ENCODE measurements at regions not wholly inside any gene's neighbourhood (a gene's known extent, or its start where the extent isn't known, plus 50 kb on each side); places are given as distances from the start of the nearest gene placed in this dataset.

- no peak for DNase-seq
These were observed 546.6 kb downstream of the INHBA start for GRCh38 chr7:41156268-41156667.

GRCh38 chr7:41153268-41153667, 549.6 kb downstream of the INHBA start:
- DNase-seq = no peak

DNA sequence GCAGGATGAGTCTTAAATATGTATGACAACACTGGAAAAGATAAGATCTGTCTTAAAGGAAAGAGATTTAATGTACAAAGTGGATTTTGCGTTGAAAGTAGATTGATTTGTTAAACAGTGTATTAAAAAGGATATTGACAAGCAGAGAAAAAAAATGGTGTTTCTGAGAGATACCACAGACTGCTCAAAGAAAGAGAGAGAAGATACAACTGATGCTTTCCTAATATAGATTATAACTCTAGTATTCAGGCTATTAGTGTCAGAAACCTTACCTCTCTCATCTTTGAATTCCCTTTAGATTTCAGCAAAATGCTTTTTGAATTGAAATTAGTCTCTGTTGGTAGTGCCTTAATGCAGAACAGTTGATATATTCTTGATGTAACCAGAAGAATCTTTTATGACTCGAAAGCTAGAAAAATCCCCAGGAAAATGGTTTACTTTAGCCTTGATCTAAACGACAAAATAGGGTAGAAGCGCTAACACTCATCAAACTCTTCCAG, 550.7 kb downstream of the INHBA start:
- no peak for DNase-seq

DNA sequence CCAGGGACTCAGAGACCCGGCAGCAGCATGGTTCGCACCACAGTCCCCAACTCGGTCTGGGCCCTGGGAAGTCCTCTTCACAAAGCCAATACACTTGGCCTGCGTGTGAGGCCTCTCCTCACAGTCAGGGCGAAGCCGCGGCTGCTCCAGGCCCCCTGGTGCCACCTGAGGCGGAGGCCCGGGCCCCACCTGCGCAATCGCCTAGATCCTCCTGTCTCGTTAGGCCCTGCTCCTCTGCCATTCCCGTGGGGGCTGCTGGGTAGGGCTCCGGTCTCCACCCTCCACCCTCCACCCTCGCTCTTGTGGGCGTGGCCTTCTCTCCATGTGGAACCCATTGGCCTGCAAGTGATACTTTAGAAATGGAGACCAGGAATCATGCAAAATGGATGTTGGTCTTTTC, 553.3 kb downstream of the INHBA start:
- no peak for DNase-seq

DNA sequence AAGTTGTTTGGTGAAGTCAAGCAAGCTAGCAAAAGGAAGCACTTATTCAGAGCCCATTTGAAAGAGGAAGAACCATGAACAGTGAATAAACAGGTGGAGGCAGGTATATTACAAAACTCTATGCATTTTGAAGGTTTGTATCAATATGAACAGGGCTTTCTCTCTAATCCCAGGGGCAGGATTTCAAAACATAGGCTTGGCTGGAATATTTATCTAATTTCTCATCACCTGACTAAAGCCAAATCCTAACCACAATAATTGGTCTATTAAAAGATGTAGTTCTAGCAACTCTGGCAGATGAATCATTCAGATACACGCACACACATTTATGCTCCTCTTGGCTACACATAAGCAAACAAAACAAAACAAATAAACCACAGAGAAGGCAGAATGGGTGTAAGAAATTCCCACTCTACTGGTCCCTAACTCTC, 554.4 kb downstream of the INHBA start:
- no peak for DNase-seq

GRCh38 chr7:41147606-41148485, 555.0 kb downstream of the INHBA start:
- no peak for DNase-seq

DNA sequence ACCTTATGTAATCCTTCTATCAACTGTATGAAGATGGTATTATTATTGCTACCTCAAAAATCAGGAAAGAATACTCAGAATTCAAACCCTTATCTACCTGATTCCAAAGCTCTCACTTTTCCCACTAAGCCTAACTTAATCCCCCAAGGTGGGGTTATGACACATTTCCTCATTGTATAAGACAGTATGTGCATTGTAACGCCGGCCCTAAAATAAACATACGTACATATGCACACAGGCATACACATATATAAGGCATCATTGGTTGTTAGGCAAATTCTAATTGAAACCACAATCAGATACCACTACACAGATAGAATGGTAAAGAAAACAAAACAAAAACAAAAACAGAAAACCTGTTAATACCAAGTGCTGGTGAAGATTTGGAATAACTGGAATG, 556.5 kb downstream of the INHBA start:
- no peak for DNase-seq

DNA sequence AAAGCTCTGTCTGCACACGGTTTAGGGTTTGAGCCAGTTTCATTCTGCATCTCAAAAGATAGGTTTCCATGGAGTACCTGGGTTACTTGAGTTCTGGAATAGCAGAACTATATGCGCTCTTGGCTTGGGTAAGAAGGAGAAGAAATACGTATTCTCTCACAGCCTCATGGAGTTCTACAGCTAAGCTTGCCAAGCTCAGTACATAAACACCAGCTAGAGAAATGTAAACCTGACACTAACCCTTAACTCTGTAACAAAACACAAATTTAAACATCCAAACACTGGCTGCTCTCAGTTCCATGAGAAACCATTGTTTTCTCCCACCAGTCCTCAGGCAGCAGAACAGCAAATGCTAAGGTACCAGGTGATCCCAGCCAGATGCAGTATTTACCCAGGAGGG, 557.2 kb downstream of the INHBA start:
- DNase-seq = no peak

GRCh38 chr7:41142904-41143473, 559.9 kb downstream of the INHBA start:
- no peak for DNase-seq

DNA sequence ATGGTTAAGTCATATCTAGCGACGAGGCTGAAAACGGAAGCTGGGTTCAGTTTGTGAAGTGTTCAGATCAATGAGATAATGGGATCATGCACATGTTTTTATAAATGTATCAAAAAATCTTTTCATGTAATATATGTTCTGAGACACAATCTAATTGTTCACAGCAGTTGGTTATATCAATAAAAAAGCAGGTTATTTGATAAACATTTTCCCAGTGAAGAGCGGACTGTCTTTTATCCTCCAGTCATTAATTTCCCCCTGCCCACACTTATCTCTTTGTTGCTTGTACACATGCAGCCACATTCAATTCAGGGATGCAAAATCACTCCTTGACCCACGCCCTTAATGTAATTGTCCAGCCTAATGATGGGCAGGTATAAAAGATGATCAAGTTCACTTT, 563.1 kb downstream of the INHBA start:
- no peak for DNase-seq

- DNase-seq = no peak
These were observed 566.3 kb downstream of the INHBA start for GRCh38 chr7:41136551-41136950.

- no peak for DNase-seq
These were observed 567.4 kb downstream of the INHBA start for GRCh38 chr7:41135511-41135910.

- no peak for DNase-seq
These were observed 568.3 kb downstream of the INHBA start for GRCh38 chr7:41134300-41135255.

- DNase-seq = no peak
These were observed 569.1 kb downstream of the INHBA start for GRCh38 chr7:41133690-41134299.

GRCh38 chr7:41131956-41132355, 570.9 kb downstream of the INHBA start:
- DNase-seq = no peak

DNA sequence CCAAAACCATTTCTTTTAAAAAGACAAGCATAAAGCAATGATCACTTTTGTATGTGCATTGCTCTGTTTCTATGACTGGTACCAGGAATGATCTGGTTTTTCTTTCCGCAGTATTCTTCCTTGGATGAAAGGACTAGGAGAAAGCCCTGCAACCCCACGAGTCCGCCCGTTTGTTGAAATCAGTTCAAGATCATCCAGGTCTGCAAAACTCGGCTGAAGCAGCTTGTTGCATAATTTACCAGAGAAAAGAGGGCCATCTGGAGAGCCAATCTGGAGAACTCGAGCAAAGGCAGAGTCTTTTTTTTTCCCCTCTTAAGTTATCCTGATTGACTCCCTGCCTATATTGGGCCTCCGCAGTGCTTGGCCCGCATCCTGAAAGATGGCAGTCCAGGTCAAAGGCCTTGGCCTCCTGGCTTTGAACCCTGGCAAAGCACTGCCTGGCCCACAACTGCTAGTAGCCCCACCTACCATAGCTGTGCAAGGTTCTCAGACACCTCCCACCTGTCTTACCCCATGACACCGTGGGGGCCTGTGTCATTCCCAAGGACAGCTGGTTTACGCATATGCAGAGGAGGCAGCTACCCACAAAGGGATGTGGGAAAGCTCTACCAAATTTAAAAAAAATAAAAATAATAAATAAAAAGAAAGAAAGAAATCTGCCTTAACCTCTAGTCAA, 572.2 kb downstream of the INHBA start:
- no peak for DNase-seq

DNA sequence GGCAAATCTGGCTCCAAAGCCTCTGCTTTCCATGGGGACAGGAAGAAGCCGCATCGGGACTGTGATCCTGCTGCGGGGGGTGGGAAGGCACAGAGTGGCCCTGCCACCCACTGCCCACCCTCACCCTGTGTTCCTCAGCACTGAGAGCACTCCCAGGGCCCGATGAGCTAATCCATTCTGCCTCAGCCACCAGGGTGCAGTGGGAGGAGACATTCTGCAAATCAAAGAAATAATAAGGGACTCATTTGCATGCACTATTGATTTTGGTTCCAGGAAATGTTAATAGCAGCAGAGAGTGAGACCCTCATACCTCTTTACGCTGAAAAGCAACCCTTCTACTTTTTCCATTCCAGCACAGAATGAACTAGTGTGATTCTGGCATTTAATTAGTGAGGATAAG, 572.8 kb downstream of the INHBA start:
- DNase-seq = no peak

DNA sequence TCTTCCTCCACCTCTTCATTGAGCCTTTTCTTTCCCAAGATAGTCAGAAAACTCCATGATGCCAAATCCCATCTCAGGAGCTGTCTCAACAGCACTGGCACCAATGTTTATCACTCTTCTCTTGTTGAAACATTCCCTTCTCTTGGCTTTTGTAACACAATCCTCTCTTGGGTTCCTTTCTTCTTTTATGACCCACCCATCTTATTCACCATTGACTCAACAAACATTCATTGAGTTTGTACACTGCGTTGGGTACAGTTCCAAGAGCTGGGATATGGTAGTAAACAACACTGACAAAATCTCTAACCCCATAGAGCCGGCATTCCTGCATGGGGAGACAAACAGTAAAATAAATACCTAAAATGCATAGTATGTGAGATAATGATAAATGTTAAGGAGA, 577.5 kb downstream of the INHBA start:
- DNase-seq = no peak

GRCh38 chr7:41122256-41122987, 580.5 kb downstream of the INHBA start:
- DNase-seq = no peak

DNA sequence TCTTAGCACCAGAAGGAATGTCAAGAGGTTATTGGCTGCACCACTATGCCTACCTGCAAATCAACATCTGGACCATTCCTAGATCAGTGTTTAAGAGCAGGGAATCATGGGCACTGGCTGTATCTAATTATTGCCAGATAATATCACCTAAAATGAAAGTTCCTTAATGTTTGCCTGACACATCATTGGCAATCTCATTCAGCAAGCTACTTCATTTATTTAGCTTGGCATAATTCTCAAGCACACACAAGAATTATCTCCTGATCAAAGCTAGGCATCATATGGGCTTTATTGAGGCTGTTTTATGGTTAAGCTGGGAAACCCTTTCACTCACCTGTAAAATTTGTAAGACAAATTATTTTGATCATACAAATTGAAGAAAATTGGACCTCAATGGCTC, 581.7 kb downstream of the INHBA start:
- no peak for DNase-seq

- no peak for DNase-seq
These were observed 584.4 kb downstream of the INHBA start for GRCh38 chr7:41118486-41118885.

DNA sequence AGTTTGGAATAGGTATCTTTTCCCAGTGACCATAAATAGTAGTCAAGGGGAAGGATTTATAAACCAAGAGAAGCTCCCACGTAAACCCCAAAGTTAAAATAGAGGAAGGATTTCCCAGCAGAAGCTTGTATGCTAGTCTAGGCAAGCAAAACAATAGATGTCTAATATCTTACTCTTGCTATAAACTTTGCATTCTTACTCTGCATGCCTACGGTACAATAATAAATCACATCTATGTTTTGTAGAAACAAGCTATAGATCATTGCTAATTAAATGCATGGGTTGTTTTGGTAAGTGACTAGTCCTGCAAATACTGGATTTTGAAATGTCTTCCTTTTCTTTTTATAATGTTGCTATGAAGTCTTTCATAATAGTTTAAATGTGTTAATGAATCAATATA, 585.5 kb downstream of the INHBA start:
- no peak for DNase-seq

Data from NCI-H1048 (cell line).